Stimulated activated CD8-positive, alpha-beta memory T cell treated with anti-CD3 and anti-CD28 coated beads, Interleukin-12 subunit alpha, Interleukin-12 subunit beta, amount 100 ng/mL, for 1 hour (primary cell): ENCODE measurements at regions not wholly inside any gene's neighbourhood (a gene's known extent, or its start where the extent isn't known, plus 50 kb on each side); places are given as distances from the start of the nearest gene placed in this dataset.

ENCODE experiments used
- DNase-seq: peaks from one replicate; pipeline ENCODE4 v3.0.0-alpha.2; 2020; ENCODE audit warnings: low read depth

- no peak for DNase-seq
Measured at GRCh38 chr15:97174886-97175540, 785.5 kb upstream of the ARRDC4 start.

- DNase-seq: no peak
Measured at GRCh38 chr15:97177151-97177577, 783.3 kb upstream of the ARRDC4 start.

GRCh38 chr15:97182581-97182980 lies 777.9 kb upstream of the ARRDC4 start:
- no peak for DNase-seq

- no peak for DNase-seq
Measured at GRCh38 chr15:97189162-97189780, 771.2 kb upstream of the ARRDC4 start.

- DNase-seq: no peak
Measured at GRCh38 chr15:97194750-97195149, 765.8 kb upstream of the ARRDC4 start.

- DNase-seq: no peak
Measured at GRCh38 chr15:97196048-97197014, 764.2 kb upstream of the ARRDC4 start.

- no peak for DNase-seq
Measured at GRCh38 chr15:97199393-97200051, 761.0 kb upstream of the ARRDC4 start.

GRCh38 chr15:97200161-97200560 lies 760.3 kb upstream of the ARRDC4 start:
- no peak for DNase-seq

- no peak for DNase-seq
Measured at GRCh38 chr15:97210277-97210676, 750.2 kb upstream of the ARRDC4 start.

- no peak for DNase-seq
Measured at GRCh38 chr15:97215629-97216028, 744.9 kb upstream of the ARRDC4 start.

- DNase-seq: no peak
Measured at GRCh38 chr15:97224191-97224641, 736.3 kb upstream of the ARRDC4 start.

- DNase-seq: no peak
Measured at GRCh38 chr15:97234851-97235610, 725.5 kb upstream of the ARRDC4 start.

GRCh38 chr15:97235611-97235985 lies 724.9 kb upstream of the ARRDC4 start:
- DNase-seq: no peak

GRCh38 chr15:97236140-97236539 lies 724.4 kb upstream of the ARRDC4 start:
- no peak for DNase-seq

GRCh38 chr15:97237160-97237559 lies 723.3 kb upstream of the ARRDC4 start:
- DNase-seq: no peak

GRCh38 chr15:97248376-97248775 lies 712.1 kb upstream of the ARRDC4 start:
- DNase-seq: no peak

GRCh38 chr15:97259943-97260342 lies 700.6 kb upstream of the ARRDC4 start:
- DNase-seq: no peak

- DNase-seq: no peak
Measured at GRCh38 chr15:97301166-97301565, 659.3 kb upstream of the ARRDC4 start.

- no peak for DNase-seq
Measured at GRCh38 chr15:97316362-97316761, 644.1 kb upstream of the ARRDC4 start.

GRCh38 chr15:97317163-97317562 lies 643.3 kb upstream of the ARRDC4 start:
- DNase-seq: no peak

- DNase-seq: no peak
Measured at GRCh38 chr15:97319291-97319690, 641.2 kb upstream of the ARRDC4 start.
